CD14-positive monocyte (primary cell): ENCODE measurements at regions not wholly inside any gene's neighbourhood (a gene's known extent, or its start where the extent isn't known, plus 50 kb on each side); places are given as distances from the start of the nearest gene placed in this dataset.

Source experiments
- DNase-seq, 3 donors: peaks; one replicate each; pipeline ENCODE4 v3.0.0-alpha.2; 2011 to 2022
- H2AFZ ChIP-seq: 2 replicates; pipeline ENCODE4 v1.6.0; 2012; ENCODE audit warnings: mild to moderate bottlenecking, low read depth, low read length, inconsistent platforms; ENCODE audit not compliant: insufficient read depth, poor library complexity, severe bottlenecking
- H3K27ac ChIP-seq, 2 donors: 1 replicate in 1 of 2; 2 replicates in 1 of 2; pipeline ENCODE4 v1.5.1; 2012 to 2013; ENCODE audit warnings: low read length in 2 of 2, control low read depth in 1 of 2, inconsistent platforms in 1 of 2, low read depth in 1 of 2, mild to moderate bottlenecking in 1 of 2
- H3K27me3 ChIP-seq, 2 donors: one replicate each; pipeline versions ENCODE4 v1.6.0 to v1.6.1; 2011 to 2013; ENCODE audit warnings: low read length in 2 of 2; ENCODE audit not compliant: control insufficient read depth in 2 of 2, insufficient read depth in 2 of 2
- H3K36me3 ChIP-seq, 2 donors: replicated peaks in 1 of 2; 1 replicate in 1 of 2; 2 replicates in 1 of 2; pipeline versions ENCODE4 v1.5.1 to v1.6.1; 2012 to 2013; ENCODE audit warnings: low read length in 2 of 2, control low read depth in 1 of 2, inconsistent platforms in 1 of 2, mild to moderate bottlenecking in 1 of 2; ENCODE audit not compliant: insufficient read depth in 2 of 2, control insufficient read depth in 1 of 2
- H3K4me1 ChIP-seq, 2 donors: 1 replicate in 1 of 2; 2 replicates in 1 of 2; pipeline versions ENCODE4 v1.5.1 to v1.6.1; 2012 to 2013; ENCODE audit warnings: low read length in 2 of 2, control low read depth in 1 of 2, inconsistent platforms in 1 of 2, mild to moderate bottlenecking in 1 of 2, moderate library complexity in 1 of 2; ENCODE audit not compliant: insufficient read depth in 2 of 2, control insufficient read depth in 1 of 2
- H3K4me2 ChIP-seq: replicated peaks from 2 replicates; pipeline ENCODE3; 2012; ENCODE audit warnings: low read length, moderate library complexity, mild to moderate bottlenecking; ENCODE audit not compliant: poor library complexity, severe bottlenecking; ENCODE audit errors: extremely low read depth
- H3K4me3 ChIP-seq, 3 experiments: fragments of 200-600 bp in 1 of 3; sonication (generic) in 1 of 3; replicated peaks in 1 of 3; 1 replicate in 2 of 3; 2 replicates in 1 of 3; pipeline ENCODE4 v1.5.1; 2011 to 2013; ENCODE audit warnings: low read length in 3 of 3, mild to moderate bottlenecking in 3 of 3, control low read depth in 2 of 3, low read depth in 2 of 3, inconsistent platforms in 1 of 3, moderate library complexity in 1 of 3
- H3K79me2 ChIP-seq: 2 replicates; pipeline ENCODE4 v1.6.0; 2012; ENCODE audit warnings: mild to moderate bottlenecking, control low read depth, inconsistent platforms, low read length, moderate library complexity; ENCODE audit not compliant: insufficient read depth
- H3K9ac ChIP-seq: 2 replicates; pipeline ENCODE4 v1.6.0; 2017; ENCODE audit warnings: low read length, mild to moderate bottlenecking; ENCODE audit not compliant: insufficient read depth, poor library complexity, severe bottlenecking
- H3K9me3 ChIP-seq, 2 donors: replicated peaks in 1 of 2; 1 replicate in 1 of 2; 2 replicates in 1 of 2; pipeline versions ENCODE4 v1.5.1 to v1.6.1; 2012 to 2013; ENCODE audit warnings: low read length in 2 of 2, control low read depth in 1 of 2; ENCODE audit not compliant: control insufficient read depth in 1 of 2, insufficient read depth in 1 of 2
- H4K20me1 ChIP-seq: 2 replicates; pipeline ENCODE4 v1.6.0; 2012; ENCODE audit warnings: mild to moderate bottlenecking, low read length, control low read depth, moderate library complexity; ENCODE audit not compliant: insufficient read depth
- H3K27ac Mint-ChIP-seq, 7 donors: one replicate each; pipeline ENCODE4 v1.8.0; 2020; ENCODE audit warnings: mild to moderate bottlenecking in 7 of 7, mixed read lengths in 7 of 7, moderate library complexity in 6 of 7, inconsistent platforms in 2 of 7
- H3K27me3 Mint-ChIP-seq, 3 donors: one replicate each; pipeline ENCODE4 v1.8.0; 2021 to 2022; ENCODE audit warnings: low read depth in 3 of 3, mild to moderate bottlenecking in 3 of 3, mixed read lengths in 3 of 3, moderate library complexity in 3 of 3, inconsistent platforms in 1 of 3
- H3K36me3 Mint-ChIP-seq, 2 donors: one replicate each; pipeline ENCODE4 v1.8.0; 2020; ENCODE audit warnings: mixed read lengths in 2 of 2, inconsistent platforms in 1 of 2, mild to moderate bottlenecking in 1 of 2
- H3K4me1 Mint-ChIP-seq: one replicate; pipeline ENCODE4 v1.8.0; 2020; ENCODE audit warnings: mild to moderate bottlenecking, mixed read lengths
- H3K4me3 Mint-ChIP-seq, 2 donors: one replicate each; pipeline ENCODE4 v1.8.0; 2020; ENCODE audit warnings: mild to moderate bottlenecking in 2 of 2, mixed read lengths in 2 of 2, moderate library complexity in 1 of 2
- H3K9me3 Mint-ChIP-seq, 7 donors: one replicate each; pipeline ENCODE4 v1.8.0; 2020 to 2022; ENCODE audit warnings: mixed read lengths in 7 of 7, mild to moderate bottlenecking in 6 of 7, moderate library complexity in 6 of 7, inconsistent platforms in 2 of 7
- WGBS: methylation state at CpG from one replicate; pipeline ENCODE4 v1.1.5; 2013; ENCODE audit warnings: missing lambda C conversion rate; ENCODE audit not compliant: insufficient coverage; 5-methylcytosine and 5-hydroxymethylcytosine counted together
- intact Hi-C, 2 donors: fragments of 100-400 bp; cut with micrococcal nuclease; formaldehyde crosslinking; loops; one replicate each; pipeline versions ENCODE4 v1.15.0 to v1.15.1; 2023
- TF ChIP-seq, protein P1 (sequence below): fragments of 200-600 bp; IDR thresholded peaks from one replicate; pipeline ENCODE4 v1.8.0; 2022; ENCODE audit warnings: antibody characterized with exemption, mild to moderate bottlenecking

DNA sequence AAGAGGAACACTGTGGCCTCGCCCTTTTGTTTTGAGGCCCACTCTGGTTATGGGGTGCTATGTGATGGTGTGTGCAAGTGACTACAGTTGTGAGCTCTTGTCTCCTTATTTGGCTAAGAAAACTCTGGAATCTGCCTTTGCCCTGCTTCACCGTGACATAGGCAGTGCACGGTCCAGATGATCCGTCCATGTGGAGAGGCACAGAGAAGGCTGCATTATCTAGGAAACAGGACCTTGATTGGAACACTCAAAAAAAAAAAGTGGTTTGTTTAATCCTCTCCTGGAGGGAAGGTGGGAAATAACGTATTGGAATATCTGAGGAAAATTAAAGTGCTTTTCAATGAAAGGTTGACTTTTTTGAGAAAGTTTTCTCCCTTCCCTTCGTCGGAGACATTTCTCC, 233.3 kb downstream of the CHD9NB start:
- Histone ChIP-seq H3K9me3 (no peaks in the 10 kb centered on the region), H3K27ac (no peak overlapping the region), H3K4me3 (no peak overlapping the region), H3K9ac (no peak overlapping the region), H4K20me1 (no peaks in the 10 kb centered on the region), H3K27me3 (no peaks in the 10 kb centered on the region), H3K4me2 (no peak overlapping the region), H3K36me3 (no peaks in the 10 kb centered on the region), H2AFZ (no peak overlapping the region), H3K4me1 (no peaks in the 10 kb centered on the region), H3K79me2 (no peaks in the 10 kb centered on the region)
- H3K9me3 Mint-ChIP-seq, result peaks cover 0 to 9% (median 3%) of the 10 kb centered on the region in 7 donors
- TF ChIP-seq, protein P1, sequence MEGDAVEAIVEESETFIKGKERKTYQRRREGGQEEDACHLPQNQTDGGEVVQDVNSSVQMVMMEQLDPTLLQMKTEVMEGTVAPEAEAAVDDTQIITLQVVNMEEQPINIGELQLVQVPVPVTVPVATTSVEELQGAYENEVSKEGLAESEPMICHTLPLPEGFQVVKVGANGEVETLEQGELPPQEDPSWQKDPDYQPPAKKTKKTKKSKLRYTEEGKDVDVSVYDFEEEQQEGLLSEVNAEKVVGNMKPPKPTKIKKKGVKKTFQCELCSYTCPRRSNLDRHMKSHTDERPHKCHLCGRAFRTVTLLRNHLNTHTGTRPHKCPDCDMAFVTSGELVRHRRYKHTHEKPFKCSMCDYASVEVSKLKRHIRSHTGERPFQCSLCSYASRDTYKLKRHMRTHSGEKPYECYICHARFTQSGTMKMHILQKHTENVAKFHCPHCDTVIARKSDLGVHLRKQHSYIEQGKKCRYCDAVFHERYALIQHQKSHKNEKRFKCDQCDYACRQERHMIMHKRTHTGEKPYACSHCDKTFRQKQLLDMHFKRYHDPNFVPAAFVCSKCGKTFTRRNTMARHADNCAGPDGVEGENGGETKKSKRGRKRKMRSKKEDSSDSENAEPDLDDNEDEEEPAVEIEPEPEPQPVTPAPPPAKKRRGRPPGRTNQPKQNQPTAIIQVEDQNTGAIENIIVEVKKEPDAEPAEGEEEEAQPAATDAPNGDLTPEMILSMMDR, result no peak
- peaks cover 0 to 3% (median 3%) of the 10 kb centered on the region in 3 donors for H3K27me3 Mint-ChIP-seq
- WGBS, result 94% methylated on average over 4 of the region's 7 CpGs
- H3K27ac Mint-ChIP-seq, result no peak overlapping the region
- no peak for DNase-seq
- H3K4me1 Mint-ChIP-seq, result no peaks in the 10 kb centered on the region
- no peak overlapping the region for H3K4me3 Mint-ChIP-seq
- H3K36me3 Mint-ChIP-seq, result no peaks in the 10 kb centered on the region
- intact Hi-C loops, result no loop called here

DNA sequence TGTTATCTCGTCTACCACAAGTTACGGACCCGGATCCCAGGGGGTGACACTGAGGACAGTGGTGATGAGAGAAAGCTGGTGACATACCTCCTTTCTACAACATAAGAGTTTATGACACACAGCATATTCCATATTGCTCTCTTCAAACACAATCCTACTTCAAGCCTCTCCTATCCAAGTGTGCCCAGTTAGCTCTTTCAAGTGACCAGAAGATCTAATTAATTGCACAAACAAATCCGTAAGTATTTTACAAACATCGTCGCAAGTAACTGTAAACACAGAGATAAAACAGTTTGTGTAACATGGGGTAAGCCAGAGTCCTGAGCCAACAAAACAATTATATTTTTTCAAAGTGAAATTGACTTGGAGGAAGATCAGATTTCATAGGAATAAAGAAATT, 235.0 kb downstream of the CHD9NB start:
- H3K36me3 Mint-ChIP-seq, result no peaks in the 10 kb centered on the region
- Histone ChIP-seq H3K27me3 (no peaks in the 10 kb centered on the region), H3K4me2 (no peak overlapping the region), H3K4me1 (no peaks in the 10 kb centered on the region), H4K20me1 (no peaks in the 10 kb centered on the region), H3K4me3 (no peak overlapping the region), H2AFZ (no peak overlapping the region), H3K9ac (no peak overlapping the region), H3K36me3 (no peaks in the 10 kb centered on the region), H3K9me3 (no peaks in the 10 kb centered on the region), H3K79me2 (no peaks in the 10 kb centered on the region), H3K27ac (no peak overlapping the region)
- H3K27ac Mint-ChIP-seq, result no peak overlapping the region
- no CpG with 5 or more reads among the region's 6 CpGs for WGBS
- intact Hi-C loops, result no loop called here
- no peak for DNase-seq
- H3K4me3 Mint-ChIP-seq, result no peak overlapping the region
- peaks cover 0 to 2% (median 0%) of the 10 kb centered on the region in 3 donors for H3K27me3 Mint-ChIP-seq
- H3K4me1 Mint-ChIP-seq, result no peaks in the 10 kb centered on the region
- TF ChIP-seq, protein P1, result no peak
- H3K9me3 Mint-ChIP-seq, result peaks cover 0 to 9% (median 3%) of the 10 kb centered on the region in 7 donors
